ENCODE measurements at regions not wholly inside any gene's neighbourhood (a gene's known extent, or its start where the extent isn't known, plus 50 kb on each side); places are given as distances from the start of the nearest gene placed in this dataset.

DNA sequence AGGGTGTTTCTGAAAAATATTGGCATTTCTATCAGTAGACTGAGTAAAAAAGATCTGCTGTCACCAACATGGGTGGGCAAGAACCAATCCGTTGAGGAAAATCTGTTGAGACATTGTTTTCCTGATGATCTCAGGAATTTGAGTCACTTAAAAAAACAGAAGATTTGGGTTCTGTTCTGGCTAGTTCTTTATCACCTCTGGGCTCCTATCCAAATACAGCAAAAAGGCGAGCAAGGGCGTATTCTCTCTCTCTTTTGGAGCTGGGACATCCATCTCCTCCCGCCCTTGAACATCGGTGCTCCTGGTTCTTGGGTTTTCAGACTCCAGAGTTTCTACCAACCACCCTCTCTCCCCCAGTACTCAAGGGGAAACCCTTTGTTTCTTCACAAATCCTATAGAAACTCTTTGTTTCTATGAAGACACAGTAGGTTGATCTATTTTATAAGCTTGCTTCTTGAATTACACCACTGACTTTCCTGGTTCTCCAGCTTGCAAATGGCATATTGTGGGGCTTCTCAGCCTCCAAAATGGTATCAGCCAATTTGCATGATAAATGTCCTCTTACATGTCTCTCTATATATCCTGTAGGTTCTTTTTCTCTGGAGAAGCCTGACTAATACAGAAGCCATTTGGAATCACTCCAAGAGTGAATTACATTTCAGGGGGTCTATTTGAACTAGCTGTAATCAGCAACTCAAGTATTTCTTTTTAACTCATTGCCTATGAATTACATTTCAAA is 263.9 kb upstream of the TMTC1 start:
- intact Hi-C loops (cut with DNase I; ENCODE audit: low total_unique reads) (no loop called here), in situ Hi-C loops (cut with MboI; ENCODE audit: low sequenced_read_pairs in 4 of 4) (no loop called here)
- H3K4me1 ChIP-seq: no peaks in the 10 kb centered on the region
- DNase-seq (no peak), ATAC-seq (no peak)
- no peaks in the 10 kb centered on the region for H3K36me3 ChIP-seq
- no peak for TF ChIP-seq POLR2A (IDR thresholded peaks at IDR 0.05)
- TF ChIP-seq, protein P1, sequence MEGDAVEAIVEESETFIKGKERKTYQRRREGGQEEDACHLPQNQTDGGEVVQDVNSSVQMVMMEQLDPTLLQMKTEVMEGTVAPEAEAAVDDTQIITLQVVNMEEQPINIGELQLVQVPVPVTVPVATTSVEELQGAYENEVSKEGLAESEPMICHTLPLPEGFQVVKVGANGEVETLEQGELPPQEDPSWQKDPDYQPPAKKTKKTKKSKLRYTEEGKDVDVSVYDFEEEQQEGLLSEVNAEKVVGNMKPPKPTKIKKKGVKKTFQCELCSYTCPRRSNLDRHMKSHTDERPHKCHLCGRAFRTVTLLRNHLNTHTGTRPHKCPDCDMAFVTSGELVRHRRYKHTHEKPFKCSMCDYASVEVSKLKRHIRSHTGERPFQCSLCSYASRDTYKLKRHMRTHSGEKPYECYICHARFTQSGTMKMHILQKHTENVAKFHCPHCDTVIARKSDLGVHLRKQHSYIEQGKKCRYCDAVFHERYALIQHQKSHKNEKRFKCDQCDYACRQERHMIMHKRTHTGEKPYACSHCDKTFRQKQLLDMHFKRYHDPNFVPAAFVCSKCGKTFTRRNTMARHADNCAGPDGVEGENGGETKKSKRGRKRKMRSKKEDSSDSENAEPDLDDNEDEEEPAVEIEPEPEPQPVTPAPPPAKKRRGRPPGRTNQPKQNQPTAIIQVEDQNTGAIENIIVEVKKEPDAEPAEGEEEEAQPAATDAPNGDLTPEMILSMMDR (IDR thresholded peaks at IDR 0.05 in 4 of 5, conservative IDR thresholded peaks at IDR 0.05 in 1 of 5): no peak
- H3K9me3 ChIP-seq: no peaks in the 10 kb centered on the region
- no peak overlapping the region for H3K4me3 ChIP-seq
- no peak overlapping the region for H3K27ac ChIP-seq
- H3K27me3 ChIP-seq: no peaks in the 10 kb centered on the region

DNA sequence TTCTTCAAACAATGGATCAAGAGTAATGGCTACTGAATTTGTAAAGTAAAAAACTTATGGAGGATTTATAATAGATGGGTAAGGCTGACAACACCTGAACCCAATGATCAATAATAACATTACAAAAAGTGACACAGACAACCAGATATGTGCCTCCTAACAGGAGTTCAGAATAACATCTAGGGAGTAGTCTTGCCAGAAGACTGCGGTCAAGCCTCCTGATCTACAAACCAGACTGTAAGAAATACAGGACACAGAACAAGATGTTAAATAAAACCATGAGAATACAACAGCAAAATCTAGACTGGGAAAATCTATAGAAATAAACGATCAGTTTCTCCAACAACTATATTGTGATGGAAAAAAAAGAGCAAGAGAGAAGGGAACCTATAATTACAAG is 262.6 kb upstream of the TMTC1 start:
- H3K4me3 ChIP-seq: no peak overlapping the region
- no peak overlapping the region for H3K27ac ChIP-seq
- DNase-seq (no peak), ATAC-seq (no peak)
- H3K4me1 ChIP-seq: no peaks in the 10 kb centered on the region
- TF ChIP-seq POLR2A (IDR thresholded peaks at IDR 0.05): no peak
- TF ChIP-seq, protein P1 (IDR thresholded peaks at IDR 0.05 in 4 of 5, conservative IDR thresholded peaks at IDR 0.05 in 1 of 5): no peak
- in situ Hi-C loops (cut with MboI; ENCODE audit: low sequenced_read_pairs in 4 of 4) (no loop called here), intact Hi-C loops (cut with DNase I; ENCODE audit: low total_unique reads) (no loop called here)
- no peaks in the 10 kb centered on the region for H3K9me3 ChIP-seq
- no peaks in the 10 kb centered on the region for H3K27me3 ChIP-seq
- H3K36me3 ChIP-seq: no peaks in the 10 kb centered on the region

DNA sequence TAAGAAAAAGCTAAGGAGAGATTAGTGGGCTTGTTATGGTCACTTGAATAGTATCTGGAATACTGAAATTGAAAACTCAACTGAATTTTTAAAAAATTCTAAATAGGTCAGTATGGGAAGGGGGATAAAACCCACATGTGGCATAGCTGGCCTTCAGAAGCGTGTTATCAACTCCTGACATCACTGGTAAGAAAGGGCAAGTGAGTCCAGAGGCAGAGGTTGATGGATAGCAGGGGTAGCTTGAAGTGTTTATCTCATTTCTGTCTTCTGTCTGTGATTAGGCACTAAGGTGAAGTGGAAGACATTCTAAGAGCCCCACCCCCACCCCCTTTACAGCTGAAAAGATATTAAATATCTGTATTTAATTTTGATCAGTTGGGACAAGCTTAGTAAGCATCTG is 261.4 kb upstream of the TMTC1 start:
- Histone ChIP-seq H3K4me3 (no peak overlapping the region), H3K4me1 (no peaks in the 10 kb centered on the region), H3K27me3 (no peaks in the 10 kb centered on the region), H3K36me3 (no peaks in the 10 kb centered on the region), H3K27ac (no peak overlapping the region), H3K9me3 (no peaks in the 10 kb centered on the region)
- DNase-seq (no peak), ATAC-seq (no peak)
- TF ChIP-seq, protein P1 (IDR thresholded peaks at IDR 0.05 in 4 of 5, conservative IDR thresholded peaks at IDR 0.05 in 1 of 5): no peak
- TF ChIP-seq POLR2A (IDR thresholded peaks at IDR 0.05): no peak
- in situ Hi-C loops (cut with MboI; ENCODE audit: low sequenced_read_pairs in 4 of 4): no loop called here
- intact Hi-C loops (cut with DNase I; ENCODE audit: low total_unique reads): no loop called here

DNA sequence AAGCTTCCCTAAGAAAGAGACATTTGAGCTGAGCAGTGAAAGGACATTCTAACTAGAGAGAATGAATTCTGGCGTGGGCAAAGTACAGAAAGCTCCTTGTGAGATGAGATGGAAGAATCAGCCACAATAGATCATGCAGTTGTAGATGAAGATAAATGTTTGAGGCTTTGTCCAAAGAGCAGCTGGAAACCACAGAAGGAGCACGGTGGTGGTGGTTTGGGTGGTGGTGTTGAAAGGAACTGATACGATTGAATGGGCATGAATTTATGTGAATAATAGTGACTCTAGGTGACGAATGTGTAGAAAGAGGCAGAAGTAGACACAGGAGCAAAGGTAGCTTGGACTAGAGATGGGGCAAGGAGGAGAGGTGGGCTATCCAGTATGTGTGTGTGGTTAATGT is 260.5 kb upstream of the TMTC1 start:
- in situ Hi-C loops (cut with MboI; ENCODE audit: low sequenced_read_pairs in 4 of 4): no loop called here
- intact Hi-C loops (cut with DNase I; ENCODE audit: low total_unique reads): no loop called here
- H3K36me3 ChIP-seq: no peaks in the 10 kb centered on the region
- no peak for DNase-seq
- H3K4me1 ChIP-seq: no peaks in the 10 kb centered on the region
- H3K9me3 ChIP-seq: no peaks in the 10 kb centered on the region
- no peak overlapping the region for H3K4me3 ChIP-seq
- no peaks in the 10 kb centered on the region for H3K27me3 ChIP-seq
- TF ChIP-seq POLR2A (IDR thresholded peaks at IDR 0.05): no peak
- TF ChIP-seq, protein P1 (IDR thresholded peaks at IDR 0.05 in 4 of 5, conservative IDR thresholded peaks at IDR 0.05 in 1 of 5): no peak
- no peak for ATAC-seq
- no peak overlapping the region for H3K27ac ChIP-seq
